HG02678 (cell line): ENCODE measurements at regions not wholly inside any gene's neighbourhood (a gene's known extent, or its start where the extent isn't known, plus 50 kb on each side); places are given as distances from the start of the nearest gene placed in this dataset.

Source experiments
- ATAC-seq: cut with Tn5 transposase; IDR thresholded peaks from one replicate; pipeline ENCODE4 v1.9.1; 2021; ENCODE audit warnings: mild to moderate bottlenecking, moderate library complexity; ENCODE audit not compliant: unreplicated experiment

- ATAC-seq, result no peak
Measured at GRCh38 chr7:41878309-41879295, 175.7 kb upstream of the INHBA start.

DNA sequence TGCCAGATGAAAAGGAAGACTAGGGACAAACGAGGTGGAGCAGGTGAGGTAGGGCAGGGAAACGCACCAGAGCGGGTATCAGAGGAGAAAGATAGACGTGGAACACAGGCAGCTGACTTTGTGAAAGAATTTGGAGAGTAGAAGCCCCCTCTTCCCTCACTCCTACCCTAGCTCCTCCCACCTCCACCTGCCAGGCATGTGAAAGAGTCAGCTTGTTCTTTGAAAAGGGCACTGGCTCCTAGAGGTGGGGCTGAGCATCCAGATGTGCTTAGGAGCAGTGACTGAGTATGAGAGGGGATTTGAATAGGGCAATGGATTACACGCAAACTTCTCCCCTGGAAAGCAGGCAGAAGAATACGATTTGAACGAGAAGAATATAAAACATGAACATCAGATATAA, 174.2 kb upstream of the INHBA start:
- no peak for ATAC-seq

- ATAC-seq, result no peak
Measured at GRCh38 chr7:41875513-41875912, 172.6 kb upstream of the INHBA start.

- ATAC-seq, result no peak
Measured at GRCh38 chr7:41874201-41874785, 171.4 kb upstream of the INHBA start.

GRCh38 chr7:41873741-41874140, 170.9 kb upstream of the INHBA start:
- ATAC-seq, result no peak

GRCh38 chr7:41872966-41873365, 170.1 kb upstream of the INHBA start:
- ATAC-seq, result no peak

GRCh38 chr7:41870461-41871138, 167.7 kb upstream of the INHBA start:
- ATAC-seq, result peak; percentile 67

DNA sequence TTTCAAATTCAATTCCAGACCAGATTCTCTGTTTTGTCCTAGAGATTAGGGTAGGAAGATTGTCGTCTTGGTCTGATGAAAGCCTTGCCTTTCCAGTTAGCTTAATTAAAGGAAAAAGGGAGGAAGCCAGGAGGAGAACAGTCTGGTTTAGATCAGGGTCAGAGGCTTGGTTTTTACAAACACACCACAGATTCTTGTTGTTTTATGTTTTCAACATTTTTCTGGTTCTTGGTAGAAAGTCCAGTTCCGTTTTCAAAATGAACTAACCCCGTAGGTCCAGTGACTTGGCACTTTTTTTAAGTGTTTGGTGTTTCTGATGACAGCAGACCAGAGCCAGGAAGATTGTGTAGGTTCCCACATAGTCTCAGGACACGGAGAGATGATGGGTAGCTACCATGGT, 167.1 kb upstream of the INHBA start:
- ATAC-seq, result peak; percentile 32

GRCh38 chr7:41869596-41869995, 166.7 kb upstream of the INHBA start:
- no peak for ATAC-seq

- ATAC-seq, result no peak
Measured at GRCh38 chr7:41869091-41869490, 166.2 kb upstream of the INHBA start.

DNA sequence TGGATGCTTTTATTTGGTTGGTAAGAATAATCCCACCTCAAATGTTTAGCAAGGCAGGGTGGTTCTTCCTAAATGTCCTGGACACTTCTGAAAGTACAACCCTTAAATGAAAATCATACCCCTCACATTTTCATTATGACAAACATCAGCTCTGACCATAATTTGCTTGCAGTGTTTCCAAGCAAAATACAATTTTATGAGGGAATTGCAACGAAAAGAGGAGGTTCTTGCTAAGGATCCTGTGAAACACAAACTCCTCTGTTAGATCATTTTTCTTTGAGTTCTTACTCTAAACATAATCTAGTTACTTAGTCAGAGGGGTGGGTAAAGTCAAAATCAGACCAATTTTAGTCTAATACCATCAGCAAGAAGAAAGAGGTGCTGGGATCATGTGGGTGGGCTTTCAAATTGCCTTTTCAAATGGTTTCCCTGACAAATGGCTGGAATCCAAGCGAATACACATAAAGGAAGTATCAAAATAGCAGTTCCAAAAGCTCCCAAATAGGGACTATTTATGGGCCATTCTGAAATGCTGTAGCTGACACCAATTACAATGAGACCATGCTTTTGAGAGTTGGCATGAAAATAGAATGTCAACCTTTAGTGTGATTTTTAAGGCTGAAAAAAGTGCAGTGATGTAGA, 164.9 kb upstream of the INHBA start:
- no peak for ATAC-seq

DNA sequence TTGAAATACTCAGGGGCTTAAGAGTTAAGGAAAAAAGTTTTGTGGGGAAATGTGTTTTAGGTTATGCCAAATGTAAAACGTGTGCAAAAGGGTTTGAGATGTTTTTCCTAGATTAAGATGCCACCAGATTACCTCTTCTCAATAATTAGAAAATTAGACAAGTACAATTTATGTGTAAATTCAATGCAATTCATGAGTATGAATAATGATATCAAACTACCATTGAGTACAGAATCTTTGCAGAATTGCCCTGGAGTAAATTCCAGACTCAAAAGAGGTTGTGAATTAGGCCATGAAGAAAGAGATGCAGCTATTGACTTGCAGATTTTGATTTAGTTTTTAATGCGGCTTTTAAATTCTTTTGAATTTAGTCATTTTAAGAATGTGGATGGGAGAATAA, 159.4 kb upstream of the INHBA start:
- no peak for ATAC-seq

DNA sequence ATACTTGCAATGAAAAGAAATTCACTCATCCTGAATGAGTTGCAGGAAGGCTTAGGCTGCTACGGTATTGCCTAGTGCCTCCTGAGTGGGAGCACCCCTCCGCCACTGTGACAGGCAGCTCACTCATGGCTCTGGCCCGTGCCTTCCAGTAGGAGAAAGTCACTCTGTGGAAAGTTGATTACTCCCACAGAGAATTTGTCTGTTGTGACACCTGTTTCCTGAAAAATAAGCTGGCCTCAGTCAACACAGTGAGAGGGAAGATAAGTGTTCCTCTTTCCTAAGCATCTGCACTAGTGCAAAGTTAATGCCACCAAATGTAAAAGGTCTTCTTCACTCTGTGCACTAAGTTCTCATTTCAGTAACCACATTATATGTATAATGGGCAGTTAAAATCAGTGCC, 158.8 kb upstream of the INHBA start:
- ATAC-seq, result no peak

DNA sequence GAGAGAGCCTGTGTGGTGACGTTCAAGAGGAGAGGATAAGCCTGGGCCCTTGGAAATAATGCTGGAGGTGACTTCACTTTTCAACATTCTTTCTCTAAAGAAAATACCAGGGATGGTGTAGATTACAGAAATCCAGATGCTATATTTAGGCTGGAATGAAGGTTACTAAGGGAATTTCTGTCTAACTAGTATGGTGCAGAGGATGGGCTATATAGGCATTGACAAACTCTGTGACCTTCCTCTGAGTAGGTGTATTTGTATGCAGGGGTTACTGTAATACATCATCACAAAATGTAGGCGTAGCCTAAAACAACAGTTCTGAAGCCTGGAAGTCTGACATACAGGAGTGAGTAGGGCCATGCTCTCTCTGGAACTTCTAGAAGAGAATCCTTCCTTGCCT, 155.3 kb upstream of the INHBA start:
- ATAC-seq, result no peak

GRCh38 chr7:41855798-41856197, 152.9 kb upstream of the INHBA start:
- no peak for ATAC-seq

- ATAC-seq, result no peak
Measured at GRCh38 chr7:41847606-41848005, 144.7 kb upstream of the INHBA start.

DNA sequence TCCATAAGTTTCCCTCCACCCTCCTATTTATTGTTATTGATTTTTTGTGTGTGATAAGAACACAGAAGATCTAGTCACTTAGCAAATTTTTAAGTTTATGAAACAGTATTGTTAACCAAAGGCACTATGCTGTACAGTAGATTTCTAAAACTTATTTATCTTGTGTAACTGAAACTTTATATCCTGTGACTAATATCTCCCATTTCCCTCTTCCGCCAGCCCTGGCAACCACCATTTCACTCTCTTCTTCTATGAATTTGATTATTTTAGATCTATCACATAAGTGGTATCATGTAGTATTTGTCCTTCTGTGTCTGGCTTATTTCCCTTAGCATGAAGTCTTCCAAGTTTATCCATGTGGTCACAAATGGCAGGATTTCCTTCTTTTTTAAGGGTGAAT, 144.3 kb upstream of the INHBA start:
- no peak for ATAC-seq

DNA sequence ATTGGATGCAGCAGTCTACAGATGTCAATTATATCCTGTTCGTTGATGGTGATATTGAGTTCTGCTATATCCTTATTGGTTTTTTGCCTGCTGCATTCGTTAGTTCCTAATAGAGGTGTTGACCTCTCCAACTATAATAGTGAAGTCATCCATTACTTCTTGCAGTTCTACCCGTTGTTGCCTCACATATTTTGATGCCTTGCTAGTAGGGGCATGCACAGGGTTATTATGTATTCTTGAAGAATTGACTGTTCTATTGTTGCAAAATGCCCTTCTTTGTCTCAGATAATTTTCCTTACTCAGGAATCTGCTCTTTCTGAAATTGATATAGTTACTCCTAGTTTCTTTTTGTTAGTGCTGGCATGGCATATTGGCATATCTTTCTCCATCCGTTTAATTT, 140.1 kb upstream of the INHBA start:
- no peak for ATAC-seq

- ATAC-seq, result no peak
Measured at GRCh38 chr7:41837916-41838315, 135.0 kb upstream of the INHBA start.

GRCh38 chr7:41835976-41836530, 133.2 kb upstream of the INHBA start:
- no peak for ATAC-seq
